ENCODE measurements at regions not wholly inside any gene's neighbourhood (a gene's known extent, or its start where the extent isn't known, plus 50 kb on each side); places are given as distances from the start of the nearest gene placed in this dataset.

- H3K27me3 ChIP-seq (ENCODE audit: control insufficient read depth, extremely low read depth, insufficient read depth, low read length), result no peaks in the 10 kb centered on the region
- FAIRE-seq (no peak), DNase-seq (ENCODE audit: low read depth, low spot score) (no peak)
- no peak overlapping the region for H3K9ac ChIP-seq (ENCODE audit: control insufficient read depth, extremely low read depth, insufficient read depth, low read length)
- H2AFZ ChIP-seq (ENCODE audit: control insufficient read depth, low read length), result no peak overlapping the region
- no peaks in the 10 kb centered on the region for H3K4me1 ChIP-seq (ENCODE audit: control insufficient read depth, extremely low read depth, insufficient read depth, low read length)
- no peak overlapping the region for H3K27ac ChIP-seq (ENCODE audit: control insufficient read depth, insufficient read depth, low read length)
- no peak overlapping the region for H3K4me3 ChIP-seq (ENCODE audit: control insufficient read depth in 2 of 3, extremely low read depth in 1 of 3, insufficient read depth in 2 of 3, low read depth in 1 of 3, low read length in 3 of 3)
- dilution Hi-C loops (cut with MboI; ENCODE audit: extremely low pct_ligation_motif_present, low sequenced_read_pairs), result no loop called here
- no peaks in the 10 kb centered on the region for H3K79me2 ChIP-seq (ENCODE audit: control insufficient read depth, insufficient read depth, low read length)
- no peak for TF ChIP-seq CTCF (optimal IDR thresholded peaks at IDR 0.05 in 1 of 3, IDR thresholded peaks at IDR 0.05 in 1 of 3, conservative IDR thresholded peaks at IDR 0.05 in 1 of 3; ENCODE audit: extremely low read depth in 1 of 3, insufficient read depth in 2 of 3, low read length in 3 of 3)
- no peak for TF ChIP-seq EZH2 (IDR thresholded peaks at IDR 0.05; ENCODE audit: low read length)
- H4K20me1 ChIP-seq (ENCODE audit: control insufficient read depth, extremely low read depth, insufficient read depth, low read length), result no peaks in the 10 kb centered on the region
- no peaks in the 10 kb centered on the region for H3K36me3 ChIP-seq (ENCODE audit: control insufficient read depth in 2 of 2, extremely low read depth in 1 of 2, insufficient read depth in 2 of 2, low read length in 2 of 2)
- H3K9me3 ChIP-seq (ENCODE audit: control insufficient read depth, low read depth, low read length), result no peaks in the 10 kb centered on the region
- H3K4me2 ChIP-seq (ENCODE audit: control insufficient read depth, extremely low read depth, insufficient read depth, low read depth, low read length), result no peak overlapping the region
- no peaks in the 10 kb centered on the region for H3K9me1 ChIP-seq (ENCODE audit: control insufficient read depth, extremely low read depth, insufficient read depth, low read length)
These were observed 271.4 kb upstream of the RARB start for GRCh38 chr3:25156626-25157025.

GRCh38 chr3:25165306-25165705 is 262.8 kb upstream of the RARB start:
- no peaks in the 10 kb centered on the region for H4K20me1 ChIP-seq (ENCODE audit: control insufficient read depth, extremely low read depth, insufficient read depth, low read length)
- no peaks in the 10 kb centered on the region for H3K79me2 ChIP-seq (ENCODE audit: control insufficient read depth, insufficient read depth, low read length)
- no peak overlapping the region for H3K4me3 ChIP-seq (ENCODE audit: control insufficient read depth in 2 of 3, extremely low read depth in 1 of 3, insufficient read depth in 2 of 3, low read depth in 1 of 3, low read length in 3 of 3)
- TF ChIP-seq EZH2 (IDR thresholded peaks at IDR 0.05; ENCODE audit: low read length) (no peak), CTCF (optimal IDR thresholded peaks at IDR 0.05 in 1 of 3, IDR thresholded peaks at IDR 0.05 in 1 of 3, conservative IDR thresholded peaks at IDR 0.05 in 1 of 3; ENCODE audit: extremely low read depth in 1 of 3, insufficient read depth in 2 of 3, low read length in 3 of 3) (no peak)
- H2AFZ ChIP-seq (ENCODE audit: control insufficient read depth, low read length), result no peak overlapping the region
- FAIRE-seq (no peak), DNase-seq (ENCODE audit: low read depth, low spot score) (no peak)
- no peaks in the 10 kb centered on the region for H3K27me3 ChIP-seq (ENCODE audit: control insufficient read depth, extremely low read depth, insufficient read depth, low read length)
- no peak overlapping the region for H3K9ac ChIP-seq (ENCODE audit: control insufficient read depth, extremely low read depth, insufficient read depth, low read length)
- H3K9me1 ChIP-seq (ENCODE audit: control insufficient read depth, extremely low read depth, insufficient read depth, low read length), result no peaks in the 10 kb centered on the region
- no peak overlapping the region for H3K4me2 ChIP-seq (ENCODE audit: control insufficient read depth, extremely low read depth, insufficient read depth, low read depth, low read length)
- no peaks in the 10 kb centered on the region for H3K36me3 ChIP-seq (ENCODE audit: control insufficient read depth in 2 of 2, extremely low read depth in 1 of 2, insufficient read depth in 2 of 2, low read length in 2 of 2)
- no peak overlapping the region for H3K27ac ChIP-seq (ENCODE audit: control insufficient read depth, insufficient read depth, low read length)
- no peaks in the 10 kb centered on the region for H3K4me1 ChIP-seq (ENCODE audit: control insufficient read depth, extremely low read depth, insufficient read depth, low read length)
- dilution Hi-C loops (cut with MboI; ENCODE audit: extremely low pct_ligation_motif_present, low sequenced_read_pairs), result no loop called here
- no peaks in the 10 kb centered on the region for H3K9me3 ChIP-seq (ENCODE audit: control insufficient read depth, low read depth, low read length)
